Upper lobe of left lung (tissue), 4 donors: ENCODE measurements at regions not wholly inside any gene's neighbourhood (a gene's known extent, or its start where the extent isn't known, plus 50 kb on each side); places are given as distances from the start of the nearest gene placed in this dataset.

Experiments used
- POLR2A ChIP-seq, 4 donors: fragments of 450-650 bp; IDR thresholded peaks; one replicate each; pipeline ENCODE4 v1.5.1; 2016 to 2017; ENCODE audit warnings: antibody characterized with exemption in 4 of 4, mild to moderate bottlenecking in 2 of 4
- POLR2AphosphoS5 ChIP-seq, 2 donors: sonication (generic); formaldehyde crosslinking; IDR thresholded peaks; one replicate each; pipeline ENCODE4 v1.5.1; 2017; ENCODE audit warnings: antibody characterized with exemption in 2 of 2
- TF ChIP-seq, protein P1 (sequence below), 6 experiments: fragments of 450-650 bp in 4 of 6; fragments of 200-600 bp in 2 of 6; sonication (generic) in 2 of 6; IDR thresholded peaks; one replicate each; pipeline ENCODE4 v1.5.1; 2016 to 2019; ENCODE audit warnings: antibody characterized with exemption in 6 of 6

DNA sequence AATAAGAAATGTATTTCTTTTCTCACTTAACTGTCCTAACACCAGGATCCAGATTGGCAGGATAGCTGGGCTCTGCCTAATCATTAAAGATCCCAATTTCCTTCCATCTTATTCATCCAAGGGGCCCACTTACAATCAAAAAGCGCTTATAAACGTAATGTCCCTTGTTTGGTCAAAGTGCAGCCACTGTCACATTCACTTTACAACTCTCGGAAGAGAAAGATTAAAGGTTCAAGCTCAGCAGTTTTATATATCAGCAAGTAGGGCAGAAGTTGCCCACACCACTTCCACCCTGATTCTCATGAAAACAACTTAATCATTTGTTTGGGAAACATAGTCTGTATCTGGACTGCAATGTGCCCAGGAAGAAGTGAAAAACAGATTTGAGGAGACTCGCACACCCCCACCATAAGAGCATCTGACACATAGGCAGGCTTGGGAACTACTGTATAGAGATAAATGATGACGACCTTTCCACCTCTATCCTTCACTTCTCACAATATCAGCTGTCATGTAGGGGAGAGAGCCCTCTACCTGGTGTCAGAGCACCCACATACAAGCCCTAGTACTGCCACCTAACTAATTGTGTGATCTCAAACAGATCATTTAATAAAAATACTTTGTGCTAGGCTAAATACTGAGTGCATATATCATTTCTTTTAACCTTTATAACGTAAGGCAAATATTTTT lies 80.8 kb downstream of the CAPZA3 start:
- TF ChIP-seq POLR2A (IDR thresholded peaks at IDR 0.05) (no peak), POLR2AphosphoS5 (IDR thresholded peaks at IDR 0.05) (no peak)
- TF ChIP-seq, protein P1, sequence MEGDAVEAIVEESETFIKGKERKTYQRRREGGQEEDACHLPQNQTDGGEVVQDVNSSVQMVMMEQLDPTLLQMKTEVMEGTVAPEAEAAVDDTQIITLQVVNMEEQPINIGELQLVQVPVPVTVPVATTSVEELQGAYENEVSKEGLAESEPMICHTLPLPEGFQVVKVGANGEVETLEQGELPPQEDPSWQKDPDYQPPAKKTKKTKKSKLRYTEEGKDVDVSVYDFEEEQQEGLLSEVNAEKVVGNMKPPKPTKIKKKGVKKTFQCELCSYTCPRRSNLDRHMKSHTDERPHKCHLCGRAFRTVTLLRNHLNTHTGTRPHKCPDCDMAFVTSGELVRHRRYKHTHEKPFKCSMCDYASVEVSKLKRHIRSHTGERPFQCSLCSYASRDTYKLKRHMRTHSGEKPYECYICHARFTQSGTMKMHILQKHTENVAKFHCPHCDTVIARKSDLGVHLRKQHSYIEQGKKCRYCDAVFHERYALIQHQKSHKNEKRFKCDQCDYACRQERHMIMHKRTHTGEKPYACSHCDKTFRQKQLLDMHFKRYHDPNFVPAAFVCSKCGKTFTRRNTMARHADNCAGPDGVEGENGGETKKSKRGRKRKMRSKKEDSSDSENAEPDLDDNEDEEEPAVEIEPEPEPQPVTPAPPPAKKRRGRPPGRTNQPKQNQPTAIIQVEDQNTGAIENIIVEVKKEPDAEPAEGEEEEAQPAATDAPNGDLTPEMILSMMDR (IDR thresholded peaks at IDR 0.05) = no peak
